ENCODE measurements at regions not wholly inside any gene's neighbourhood (a gene's known extent, or its start where the extent isn't known, plus 50 kb on each side); places are given as distances from the start of the nearest gene placed in this dataset.

GRCh38 chr4:38327174-38327573, 336.8 kb upstream of the KLF3 start:
- TF ChIP-seq SUZ12 (IDR thresholded peaks at IDR 0.05; ENCODE audit: extremely low read depth, insufficient read depth, insufficient read length): no peak
- TF ChIP-seq ZNF274 (IDR thresholded peaks at IDR 0.05; ENCODE audit: low read depth, low read length): no peak
- no peak for TF ChIP-seq YY1 (IDR thresholded peaks at IDR 0.05; ENCODE audit: insufficient read depth, insufficient read length)
